Effector CD8-positive, alpha-beta T cell (primary cell): ENCODE measurements at regions not wholly inside any gene's neighbourhood (a gene's known extent, or its start where the extent isn't known, plus 50 kb on each side); places are given as distances from the start of the nearest gene placed in this dataset.
A peak's percentile ranks its signal among the peaks of the same experiment; 100 is the strongest.
"Not testable (repeated sequence)": the region's sequence is repeated elsewhere in the genome, so short reads cannot be mapped to it uniquely, and the experiment has no call there.

ENCODE experiments used
- DNase-seq: peaks from one replicate; lab custom pipeline; 2025; lab: John Stamatoyannopoulos, UW

DNA sequence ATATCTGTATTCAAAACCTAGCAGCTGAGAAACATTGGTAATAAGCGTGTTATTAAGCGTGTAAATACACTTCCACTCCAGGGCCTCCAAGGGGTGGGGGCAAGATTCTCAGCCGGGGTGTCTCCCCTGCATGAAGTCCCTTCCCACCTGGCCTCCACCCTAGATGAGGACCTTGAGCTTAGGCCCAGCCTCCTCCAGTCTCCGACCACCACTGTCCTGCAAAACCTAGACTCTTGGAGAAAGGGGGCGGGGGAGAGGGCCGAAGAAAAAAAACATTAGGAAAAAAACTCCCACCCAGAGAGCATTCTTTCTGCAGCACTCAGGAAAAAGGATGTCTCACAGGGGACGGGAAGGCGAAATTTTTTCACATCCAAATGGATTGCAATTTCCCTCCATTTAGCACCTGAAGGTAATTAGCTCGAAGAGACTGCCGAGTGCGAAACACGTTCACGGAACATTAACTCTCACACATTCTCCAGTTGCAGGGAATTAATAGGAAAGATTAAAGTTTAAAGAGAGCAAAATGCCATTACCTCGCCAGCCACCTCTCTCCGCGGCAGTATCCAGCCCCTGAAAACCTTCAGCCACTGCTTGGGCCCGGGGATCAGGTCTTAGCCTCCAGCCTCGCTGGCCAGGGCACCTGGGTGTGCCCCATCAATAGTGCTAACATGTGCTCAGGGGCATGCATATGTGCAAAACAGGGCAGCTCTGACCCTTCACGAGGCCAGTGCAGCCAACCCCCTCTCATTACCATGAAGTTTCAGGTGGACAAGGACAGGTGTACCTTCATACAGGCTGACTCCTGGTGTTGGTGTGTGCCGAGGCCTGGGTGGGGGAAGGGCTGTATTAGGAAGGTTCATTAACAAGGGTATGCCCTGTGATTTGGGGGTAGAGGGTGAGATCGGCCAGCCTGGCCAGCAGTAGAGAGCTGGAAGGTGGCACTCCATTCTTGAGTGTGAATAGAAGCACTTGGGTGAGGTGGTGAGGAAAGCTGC lies 77.2 kb downstream of the HIF1AN start:
- DNase-seq: no peak

DNA sequence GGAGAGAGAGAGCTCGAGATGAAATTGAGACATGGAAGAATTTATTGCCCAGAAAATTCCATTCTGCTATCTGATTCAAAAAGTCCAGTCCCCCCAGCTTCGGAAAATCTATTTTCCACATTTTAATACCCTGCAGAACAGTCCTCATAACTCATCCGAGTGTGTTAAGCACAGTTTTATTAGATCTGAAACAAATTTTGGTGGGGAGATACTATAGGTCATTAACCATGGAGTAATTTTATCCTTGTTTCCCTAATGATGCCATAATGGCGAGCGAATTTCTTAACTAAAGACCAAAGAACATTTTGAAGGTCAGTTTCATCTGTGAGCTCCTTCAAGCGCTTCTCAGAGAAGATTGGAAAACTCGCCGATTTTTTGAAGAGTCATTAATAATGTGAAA lies 78.1 kb downstream of the HIF1AN start:
- no peak for DNase-seq

DNA sequence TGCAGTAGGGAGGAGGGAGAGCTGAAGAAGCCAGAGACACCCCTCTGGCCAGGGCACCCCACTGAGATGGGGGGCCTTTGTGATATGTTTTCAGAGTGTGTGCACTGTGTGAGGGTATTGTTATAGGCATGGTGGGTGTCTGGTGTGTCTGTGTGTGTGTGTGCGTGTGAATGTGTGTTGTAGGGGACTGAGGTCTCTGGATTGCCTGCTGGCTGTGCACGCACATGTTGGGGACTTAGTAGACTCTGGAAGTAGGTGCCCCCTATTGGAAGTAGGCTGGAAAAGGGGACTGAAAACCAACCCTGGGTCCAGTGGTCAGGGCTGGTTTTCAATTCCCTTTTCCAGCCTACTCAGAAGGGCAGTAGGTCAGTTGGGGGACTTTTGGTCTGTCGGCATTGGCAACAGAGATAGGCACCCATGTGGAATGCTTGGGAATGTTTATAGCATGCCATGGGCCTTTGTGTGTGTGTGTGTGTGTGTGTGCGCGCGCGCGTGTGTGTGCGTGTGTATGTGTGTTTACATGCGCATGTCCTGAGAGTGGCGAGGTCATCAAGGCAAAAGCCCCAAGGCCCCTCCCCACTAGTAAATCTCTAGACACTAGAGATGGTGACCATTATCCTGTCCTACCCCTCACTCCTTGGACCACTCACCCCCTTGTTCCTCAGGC lies 78.8 kb downstream of the HIF1AN start:
- no peak for DNase-seq

DNA sequence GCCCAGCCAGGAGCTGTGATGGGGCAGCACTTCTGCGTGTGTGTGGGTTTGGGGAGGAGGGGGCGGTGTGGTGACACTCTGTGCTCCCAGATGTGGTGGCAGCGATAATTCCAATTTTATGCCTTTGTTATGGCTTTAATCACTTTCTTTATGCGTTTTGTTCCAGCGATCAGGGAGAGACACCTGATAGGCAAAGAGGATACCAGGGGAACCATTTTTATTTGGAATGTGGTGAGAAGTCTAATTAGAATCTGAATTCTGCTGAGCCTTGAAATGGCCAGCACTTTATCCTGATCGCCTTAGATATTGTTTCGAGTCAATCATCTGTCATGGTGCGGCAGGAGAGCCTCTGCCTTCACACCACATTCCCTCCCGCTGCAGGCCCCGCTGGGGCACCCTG lies 79.5 kb downstream of the HIF1AN start:
- DNase-seq: no peak

DNA sequence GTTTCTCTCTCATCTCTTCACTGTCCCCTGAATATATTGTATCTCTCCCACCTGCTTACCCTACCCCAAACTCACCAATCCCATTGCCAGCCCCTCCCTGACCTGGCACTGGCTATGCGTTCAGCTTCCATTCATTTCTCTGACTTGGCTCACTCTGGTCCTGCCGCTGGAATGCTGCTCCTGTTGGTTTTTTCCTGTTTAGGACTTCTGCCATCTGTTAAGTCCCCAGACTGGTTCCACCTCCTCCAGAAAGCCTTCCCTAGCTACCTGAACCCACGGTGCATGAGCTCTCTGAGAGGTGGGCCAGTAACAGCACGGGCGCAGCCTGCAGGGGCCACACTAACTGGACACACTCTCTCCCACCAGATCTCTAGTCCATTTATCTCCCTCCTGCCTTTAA lies 80.2 kb downstream of the HIF1AN start:
- DNase-seq: no peak

DNA sequence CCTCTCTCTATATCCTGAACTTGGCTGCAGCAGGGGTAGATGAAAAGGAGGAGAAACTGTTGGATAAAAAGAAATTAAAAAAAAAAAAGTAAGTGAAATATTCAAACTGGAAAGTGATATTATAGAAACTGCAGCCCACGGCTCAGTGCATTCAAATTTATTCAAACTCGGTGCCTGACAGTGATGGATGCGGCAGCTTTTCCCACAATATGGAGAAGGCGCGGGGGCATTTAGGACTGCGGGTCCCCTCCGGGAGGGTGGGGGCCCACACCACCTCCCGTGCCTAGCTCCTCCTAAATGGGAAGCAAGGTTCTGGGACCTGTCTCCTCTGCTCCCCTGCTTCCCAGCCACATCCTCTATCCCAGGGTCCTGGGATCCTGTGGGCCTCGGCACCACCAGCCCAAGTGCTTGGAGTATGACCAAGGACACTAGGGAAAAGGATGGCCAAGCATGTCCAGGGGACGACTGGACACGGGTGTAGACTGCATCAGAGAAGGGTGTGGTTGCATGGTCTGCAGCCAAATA lies 82.4 kb downstream of the HIF1AN start:
- DNase-seq: no peak

DNA sequence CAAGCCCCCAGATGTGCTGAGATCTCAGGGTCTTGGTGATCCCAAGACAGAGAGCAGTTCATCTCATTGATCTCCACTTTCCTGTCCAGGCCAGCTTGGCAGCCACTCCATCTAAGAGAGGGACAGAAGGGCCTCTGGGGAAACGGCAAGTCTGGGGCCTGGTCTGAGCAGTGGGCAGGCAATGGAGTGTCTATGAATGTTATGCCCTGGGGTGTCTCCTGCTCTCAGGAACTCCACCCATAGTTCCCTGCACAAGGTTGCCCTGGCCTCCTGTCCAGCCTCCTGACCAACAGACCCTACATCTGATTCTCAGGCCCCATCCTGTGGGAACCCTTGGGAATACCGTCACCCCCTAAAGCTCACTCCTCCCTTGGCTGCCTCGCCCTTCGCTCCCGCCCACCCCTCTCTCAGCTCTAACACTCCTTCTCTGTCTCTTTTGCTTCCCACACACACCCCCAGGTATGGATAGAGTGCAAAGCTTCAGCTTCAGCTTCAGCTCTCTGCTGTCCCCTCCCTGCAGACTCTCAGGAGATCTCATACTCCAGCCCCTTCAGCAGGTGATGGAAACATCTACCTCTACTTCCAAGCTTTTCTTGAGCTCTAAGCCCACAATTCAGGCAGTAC lies 83.0 kb downstream of the HIF1AN start:
- no peak for DNase-seq

DNA sequence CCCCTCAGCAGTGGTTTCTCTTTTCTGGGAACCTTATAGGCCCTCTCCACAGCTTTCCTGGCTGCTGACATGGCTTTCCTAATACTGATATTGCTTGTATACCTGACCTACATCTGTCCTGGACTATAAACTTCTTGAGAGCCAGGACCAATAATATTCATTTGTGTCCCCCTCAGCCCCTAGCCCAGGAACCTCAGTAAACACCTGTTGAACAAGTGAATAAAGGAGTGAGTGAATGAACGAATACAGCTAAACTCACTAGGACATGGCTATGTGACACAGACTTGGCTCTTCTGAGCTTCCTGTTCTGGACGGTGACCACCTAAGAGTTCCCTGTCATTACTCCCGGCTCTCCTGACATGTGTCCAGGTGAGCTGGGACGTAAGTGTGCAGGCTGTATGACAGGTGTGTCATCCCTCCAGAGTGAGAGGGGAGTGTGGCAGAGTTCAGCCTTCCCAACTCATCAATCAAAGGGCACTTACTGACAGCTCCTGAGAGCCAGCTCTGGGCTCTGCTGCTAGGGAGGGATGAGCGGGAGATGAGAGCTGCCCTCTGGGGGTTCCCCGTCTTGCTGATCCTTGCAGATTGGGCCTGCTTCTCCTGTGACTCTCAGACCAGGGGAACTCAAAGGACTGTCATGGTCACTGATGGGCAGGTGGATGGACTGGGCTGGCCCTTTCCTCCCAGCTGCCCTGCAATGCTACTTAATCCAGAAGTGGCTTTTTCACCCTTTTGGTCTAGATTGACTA lies 84.5 kb downstream of the HIF1AN start:
- DNase-seq: no peak

DNA sequence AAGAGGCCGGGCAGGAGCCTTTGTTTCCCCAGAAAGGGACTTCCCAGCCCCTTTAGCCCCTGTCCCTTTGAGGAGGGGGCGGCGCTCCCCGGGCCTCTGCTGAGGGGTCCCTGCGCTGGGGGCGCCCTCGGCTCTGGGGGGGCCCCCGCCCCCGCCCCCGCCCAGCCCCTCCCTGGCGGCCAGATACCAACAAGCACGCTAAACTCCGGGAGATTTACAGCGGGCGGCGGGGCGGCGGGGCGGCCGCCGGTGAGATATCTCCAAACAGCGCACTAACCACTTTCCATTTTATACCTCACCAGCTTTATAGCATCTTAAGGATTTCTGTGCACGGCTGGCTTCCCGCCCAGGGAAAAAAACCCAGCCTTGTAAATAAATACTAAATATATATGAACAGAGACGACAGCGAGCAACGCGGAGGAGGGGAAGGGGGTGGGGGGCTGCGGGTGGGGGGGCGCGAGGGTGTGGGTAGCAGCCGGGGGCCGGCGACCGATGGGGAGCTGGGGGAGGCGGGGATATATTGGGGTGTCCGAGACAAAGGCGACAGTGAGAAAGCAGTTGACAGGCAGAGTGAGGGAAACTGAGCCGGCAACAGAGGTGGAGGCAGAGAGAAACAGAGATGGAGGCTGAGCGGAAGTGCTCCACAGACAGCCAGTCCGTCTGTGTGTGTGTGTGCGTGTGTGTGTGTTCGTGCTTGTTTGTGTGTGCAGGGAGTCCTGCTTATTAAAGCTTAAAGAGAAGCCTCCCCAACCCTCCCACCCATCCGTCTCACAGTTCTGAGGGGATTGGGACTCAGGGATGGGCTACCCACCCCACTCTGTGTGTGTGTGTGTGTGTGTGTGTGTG lies 85.8 kb downstream of the HIF1AN start:
- DNase-seq: peak; percentile 5

DNA sequence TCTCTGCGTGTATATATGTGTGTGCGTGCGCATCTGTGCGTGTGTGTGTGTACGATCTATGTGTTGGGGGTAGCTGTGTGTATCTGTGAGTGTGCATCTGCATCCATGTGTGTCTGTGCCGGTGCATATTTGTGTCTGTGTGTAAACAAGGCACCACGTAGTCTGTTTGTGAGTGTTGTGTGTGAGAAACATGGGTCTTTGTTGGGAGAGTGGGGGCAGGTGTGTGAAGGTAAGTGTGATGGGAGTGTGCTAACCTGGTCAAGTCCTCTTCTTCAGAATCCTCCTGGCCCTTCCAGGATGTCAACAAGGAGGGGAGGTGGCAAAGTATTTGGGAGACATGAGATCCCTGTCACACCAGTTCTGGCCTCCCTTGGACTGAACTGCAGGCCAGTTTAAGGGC lies 87.2 kb downstream of the HIF1AN start:
- DNase-seq: no peak

DNA sequence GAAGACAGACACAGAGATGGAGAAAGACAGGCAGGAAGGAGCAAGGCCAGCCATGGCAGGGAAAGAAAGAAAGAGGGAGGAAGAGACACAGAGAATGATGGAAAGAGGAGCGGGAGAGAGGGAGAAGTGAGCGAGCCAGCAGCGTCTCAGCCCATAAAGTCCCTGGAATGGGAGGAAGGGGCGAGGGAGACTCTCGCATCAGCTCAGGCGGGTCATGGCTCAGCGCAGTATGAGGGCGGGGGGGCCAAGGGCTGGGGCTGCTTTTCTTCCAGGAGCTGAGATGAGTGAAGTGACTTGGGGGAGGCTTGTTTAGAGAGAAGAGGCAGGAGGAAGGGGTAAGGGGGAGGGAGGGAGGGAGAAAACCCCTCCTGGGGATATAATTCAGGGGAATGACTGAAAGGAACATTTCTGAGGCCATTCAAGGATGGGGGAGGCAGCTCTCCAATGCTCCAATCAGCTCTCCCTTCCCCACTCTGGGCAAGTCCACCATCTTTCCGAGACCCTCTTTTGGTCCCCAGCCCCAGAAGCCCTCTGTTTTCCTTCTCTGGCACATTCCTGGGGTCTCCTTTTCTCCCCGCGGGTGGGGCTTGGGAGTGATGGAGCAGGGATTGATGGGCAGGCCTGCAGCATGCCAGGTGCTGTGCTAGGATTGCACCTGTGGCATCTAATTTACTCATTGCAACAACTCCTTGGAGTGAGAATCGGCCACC lies 87.9 kb downstream of the HIF1AN start:
- DNase-seq: no peak

DNA sequence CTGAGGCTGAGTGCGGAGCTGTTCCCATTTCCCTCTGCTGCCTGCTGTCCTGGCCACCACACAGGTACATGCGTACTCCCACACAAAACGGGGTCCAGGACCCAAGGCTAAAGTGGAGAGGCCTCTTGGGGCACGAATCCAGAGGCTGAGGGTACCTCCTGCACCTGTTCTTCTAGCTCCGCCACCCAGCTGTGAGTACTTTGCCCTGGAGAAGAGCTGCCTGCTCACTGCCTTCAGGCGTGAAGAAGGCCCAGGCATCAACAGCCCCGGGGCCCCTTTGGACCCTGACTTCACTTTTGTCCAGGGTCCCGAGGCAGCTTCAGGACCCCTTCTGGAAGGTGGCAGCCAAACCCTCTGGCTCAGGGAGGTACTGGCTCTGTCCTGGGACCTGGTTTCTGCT lies 88.6 kb downstream of the HIF1AN start:
- no peak for DNase-seq

DNA sequence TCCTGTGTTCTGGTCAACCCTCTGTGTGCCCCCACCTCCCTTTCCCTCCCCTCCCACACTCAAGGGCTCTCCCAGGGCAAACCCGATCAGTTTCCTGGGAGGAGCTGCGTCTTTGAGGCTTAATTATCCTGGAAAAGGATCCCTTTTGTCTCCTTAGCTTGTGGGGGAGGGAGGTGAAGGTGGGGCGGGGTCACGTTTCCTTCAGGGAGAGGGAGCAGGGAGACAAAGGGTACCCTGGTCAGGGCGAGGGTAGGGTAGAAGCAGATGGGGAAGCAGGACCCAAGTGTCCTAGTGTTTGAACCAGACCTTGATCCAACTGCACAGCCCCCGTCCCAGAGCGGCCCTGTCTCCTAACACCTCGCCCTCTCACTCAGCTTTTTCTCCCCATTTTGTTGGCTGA lies 90.1 kb downstream of the HIF1AN start:
- no peak for DNase-seq

DNA sequence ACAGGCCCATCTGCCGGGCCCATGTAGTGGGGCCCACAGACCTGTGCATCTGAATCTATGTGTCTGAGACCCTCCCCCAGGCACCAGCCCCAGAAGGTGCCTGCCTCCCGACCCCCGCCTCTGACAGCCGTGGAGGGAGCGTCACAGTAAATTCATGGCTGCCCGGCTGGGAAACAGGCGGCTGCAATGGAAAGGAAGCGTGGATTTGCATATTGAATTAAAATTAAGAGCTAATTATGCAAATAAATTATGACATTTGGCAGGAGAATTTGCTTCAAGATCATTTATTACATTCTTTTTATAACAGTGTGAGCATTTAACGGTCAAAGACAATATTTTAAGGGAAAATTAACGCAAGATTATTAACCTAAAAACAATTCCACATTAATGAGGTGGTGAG lies 92.3 kb downstream of the HIF1AN start:
- no peak for DNase-seq

DNA sequence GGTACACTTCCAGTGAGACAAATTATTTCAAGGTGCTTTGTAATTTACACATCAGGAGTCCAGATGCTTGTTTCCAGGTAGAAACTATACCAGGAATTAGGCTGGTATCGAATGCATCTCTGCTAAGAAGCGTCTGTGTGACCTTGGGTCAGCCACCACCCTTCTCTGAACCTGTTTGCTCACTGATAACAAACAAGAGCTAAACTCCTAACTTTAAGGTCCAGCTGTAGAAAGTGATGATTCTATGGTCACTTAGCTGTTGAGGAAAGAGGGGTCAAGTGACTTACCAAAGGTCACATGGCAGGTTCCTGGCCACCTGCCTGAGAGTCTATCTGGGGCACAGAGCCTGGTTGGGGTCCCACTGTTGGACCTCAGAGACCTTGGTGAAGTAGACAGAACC lies 95.4 kb downstream of the HIF1AN start:
- DNase-seq: no peak

DNA sequence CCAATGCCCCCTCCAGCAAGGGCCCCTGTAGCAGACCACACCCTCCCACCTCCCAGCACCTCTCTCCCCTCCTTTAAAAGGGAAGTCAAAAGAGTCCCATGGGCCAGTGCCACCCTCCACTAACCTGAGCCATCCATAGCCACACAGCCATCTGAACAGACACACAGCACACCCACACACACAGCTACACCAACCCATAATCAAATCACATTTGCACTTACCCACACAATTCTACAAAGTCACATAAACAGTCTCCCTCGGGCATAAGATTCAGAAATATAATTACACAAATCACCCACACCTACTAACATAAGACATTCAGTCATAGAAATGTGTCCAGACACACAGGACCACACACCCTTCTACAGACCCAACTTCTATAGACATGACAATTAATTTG lies 96.3 kb downstream of the HIF1AN start:
- DNase-seq: no peak

DNA sequence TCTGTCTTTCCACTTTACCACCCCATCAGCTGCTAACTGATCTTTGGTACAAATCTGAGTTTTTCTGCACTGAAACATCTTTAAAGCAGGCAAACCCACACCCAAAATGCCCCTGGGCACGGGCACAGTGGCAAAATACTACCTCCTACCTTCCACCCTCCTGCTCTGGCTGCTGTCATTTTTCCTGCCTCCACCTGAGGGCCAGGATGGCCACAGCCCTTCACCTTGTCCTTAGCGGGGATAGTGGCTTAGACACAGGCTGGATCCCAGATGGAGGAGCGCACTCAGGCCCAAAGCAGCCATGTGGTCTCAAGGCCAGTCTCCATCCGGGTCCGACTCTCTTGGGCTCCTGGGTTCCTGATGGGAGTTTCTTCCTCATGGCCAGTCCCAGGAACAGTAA lies 98.3 kb downstream of the HIF1AN start:
- DNase-seq: no peak

DNA sequence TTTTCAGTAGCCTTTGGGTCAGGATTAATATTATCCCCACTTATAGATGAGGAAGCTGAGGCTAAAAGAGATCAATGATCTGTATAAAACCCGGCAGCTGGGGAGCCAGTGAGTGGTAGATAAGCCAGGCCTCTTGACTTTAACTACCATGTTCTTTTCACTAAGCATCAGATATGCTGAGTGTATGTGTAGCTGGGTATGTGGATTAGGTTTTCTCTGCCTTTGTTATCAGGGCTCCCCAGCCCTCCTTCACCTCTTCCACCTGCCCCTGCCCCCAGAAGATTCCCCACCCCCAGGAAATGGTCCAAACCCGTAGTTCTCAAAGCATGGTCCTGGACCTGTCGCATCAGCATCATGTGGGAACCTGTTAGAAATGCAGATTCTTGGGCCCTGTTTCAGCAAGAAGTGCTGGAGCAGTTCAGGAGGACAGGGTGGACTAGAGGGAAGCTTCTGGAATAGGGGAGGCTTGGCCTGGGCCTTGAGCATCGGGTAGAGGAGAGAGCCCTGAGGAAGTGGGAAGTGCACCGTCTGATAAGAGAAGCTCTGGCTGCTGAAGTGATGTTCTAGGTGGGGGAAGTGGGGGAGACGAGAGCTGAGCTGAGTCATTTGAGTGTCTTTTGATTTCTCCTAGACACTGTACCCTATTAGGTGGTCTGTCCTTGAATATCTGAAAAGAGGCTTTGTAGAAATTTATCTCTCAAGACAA lies 101.3 kb downstream of the HIF1AN start:
- no peak for DNase-seq

DNA sequence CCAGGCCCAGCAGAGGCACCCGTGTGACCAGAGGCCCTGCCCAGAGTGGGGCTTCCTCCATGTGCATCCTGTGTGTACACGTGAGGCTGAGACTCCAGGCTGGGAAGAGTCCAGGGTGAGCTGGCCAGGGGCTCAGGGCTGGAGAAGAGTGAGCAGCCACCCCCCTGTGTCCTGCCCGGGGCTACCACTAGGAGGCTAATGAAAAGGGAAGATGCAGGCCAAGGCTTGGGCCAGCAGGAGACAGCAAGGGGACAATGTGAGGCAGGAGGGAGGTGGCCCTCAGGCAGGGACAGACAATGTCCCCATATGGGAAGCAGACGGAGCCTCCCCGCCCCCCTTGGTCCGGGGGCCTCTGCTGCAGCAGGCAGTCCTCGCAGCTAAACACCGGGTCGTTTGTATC lies 102.0 kb downstream of the HIF1AN start:
- DNase-seq: no peak

DNA sequence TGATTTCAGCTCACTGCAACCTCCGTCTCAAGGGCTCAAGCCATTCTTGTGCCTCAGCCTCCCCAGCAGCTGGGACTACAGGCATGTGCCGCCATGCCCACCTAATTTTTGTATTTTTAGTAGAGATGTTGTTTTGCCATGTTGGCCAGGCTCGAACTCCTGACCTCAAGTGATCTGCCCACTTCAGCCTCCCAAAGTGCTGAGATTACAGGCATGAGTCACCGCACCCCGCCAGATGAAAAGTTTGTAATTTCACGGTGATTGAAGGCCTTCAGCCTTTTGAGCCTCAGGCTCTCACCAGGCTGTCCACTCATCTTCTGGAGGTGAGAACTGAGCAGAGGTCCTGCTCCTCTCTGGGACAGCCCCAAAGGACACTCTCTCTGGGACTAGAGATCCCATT lies 103.2 kb downstream of the HIF1AN start:
- not testable (repeated sequence) for DNase-seq
